Fibroblast of lung (primary cell): ENCODE measurements at regions not wholly inside any gene's neighbourhood (a gene's known extent, or its start where the extent isn't known, plus 50 kb on each side); places are given as distances from the start of the nearest gene placed in this dataset.

ENCODE experiments used
- DNase-seq, 2 donors: peaks; one replicate each; pipeline versions ENCODE4 v3.0.0 to v3.0.0-alpha.2; 2010; ENCODE audit warnings: low read depth in 2 of 2
- H2AFZ ChIP-seq: 2 replicates; pipeline ENCODE4 v1.5.1; 2012; ENCODE audit warnings: low read length, control low read depth, inconsistent platforms
- H3K27ac ChIP-seq: 2 replicates; pipeline ENCODE4 v1.5.1; 2011; ENCODE audit warnings: low read length, control low read depth; ENCODE audit not compliant: insufficient read depth
- H3K27me3 ChIP-seq: 2 replicates; pipeline ENCODE4 v1.5.1; 2011; ENCODE audit warnings: mild to moderate bottlenecking, low read length; ENCODE audit not compliant: control insufficient read depth, insufficient read depth
- H3K36me3 ChIP-seq: 2 replicates; pipeline ENCODE4 v1.5.1; 2011; ENCODE audit warnings: low read length; ENCODE audit not compliant: control insufficient read depth, insufficient read depth
- H3K4me1 ChIP-seq: 2 replicates; pipeline ENCODE4 v1.5.1; 2011; ENCODE audit warnings: low read length; ENCODE audit not compliant: control insufficient read depth, insufficient read depth; ENCODE audit errors: extremely low read depth
- H3K4me2 ChIP-seq: 2 replicates; pipeline ENCODE4 v1.5.1; 2011; ENCODE audit warnings: low read length, control low read depth; ENCODE audit not compliant: insufficient read depth; ENCODE audit errors: extremely low read depth
- H3K4me3 ChIP-seq, 4 experiments: fragments of 200-600 bp in 1 of 4; sonication (generic) in 1 of 4; replicated peaks in 1 of 4; 2 replicates each; pipeline ENCODE4 v1.5.1; 2011 to 2016; ENCODE audit warnings: low read length in 4 of 4, low read depth in 3 of 4, mild to moderate bottlenecking in 3 of 4, control low read depth in 2 of 4, inconsistent platforms in 1 of 4, mixed read lengths in 1 of 4; ENCODE audit not compliant: insufficient read depth in 1 of 4; ENCODE audit errors: control extremely low read depth in 1 of 4
- H3K79me2 ChIP-seq: 2 replicates; pipeline ENCODE4 v1.5.1; 2012; ENCODE audit warnings: mild to moderate bottlenecking, low read length, inconsistent platforms; ENCODE audit not compliant: control insufficient read depth, insufficient read depth
- H3K9ac ChIP-seq: 2 replicates; pipeline ENCODE4 v1.5.1; 2011; ENCODE audit warnings: mild to moderate bottlenecking, low read length, control low read depth; ENCODE audit not compliant: insufficient read depth
- H3K9me3 ChIP-seq: 2 replicates; pipeline ENCODE4 v1.5.1; 2012; ENCODE audit warnings: low read depth, low read length; ENCODE audit not compliant: control insufficient read depth, insufficient read depth
- H4K20me1 ChIP-seq: 2 replicates; pipeline ENCODE4 v1.5.1; 2011; ENCODE audit warnings: low read length; ENCODE audit not compliant: control insufficient read depth, insufficient read depth; ENCODE audit errors: extremely low read depth
- CTCF ChIP-seq, 2 donors: IDR thresholded peaks in 1 of 2; conservative IDR thresholded peaks in 1 of 2; 1 replicate in 1 of 2; 2 replicates in 1 of 2; pipeline ENCODE4 v1.5.1; 2011 to 2012; ENCODE audit warnings: low read length in 2 of 2, control low read depth in 1 of 2, inconsistent platforms in 1 of 2, low read depth in 1 of 2, mild to moderate bottlenecking in 1 of 2
- EZH2 ChIP-seq: IDR thresholded peaks from 2 replicates; pipeline ENCODE4 v1.5.1; 2012; ENCODE audit warnings: low read length, control low read depth, mild to moderate bottlenecking; ENCODE audit errors: missing control alignments

GRCh38 chr10:128738386-128738915 is 612.2 kb upstream of the MKI67 start:
- DNase-seq: no peak
- H3K9me3 ChIP-seq: no peaks in the 10 kb centered on the region
- H3K79me2 ChIP-seq: no peaks in the 10 kb centered on the region
- no peaks in the 10 kb centered on the region for H4K20me1 ChIP-seq
- no peak overlapping the region for H2AFZ ChIP-seq
- no peak for TF ChIP-seq EZH2
- no peak for TF ChIP-seq CTCF (conservative IDR thresholded peaks at IDR 0.05 in 1 of 2, IDR thresholded peaks at IDR 0.05 in 1 of 2; ENCODE audit: low read depth in 1 of 2, low read length in 2 of 2)
- no peak overlapping the region for H3K27ac ChIP-seq
- no peak overlapping the region for H3K4me2 ChIP-seq
- no peaks in the 10 kb centered on the region for H3K27me3 ChIP-seq
- no peaks in the 10 kb centered on the region for H3K36me3 ChIP-seq
- H3K4me1 ChIP-seq: no peaks in the 10 kb centered on the region
- no peak overlapping the region for H3K9ac ChIP-seq
- H3K4me3 ChIP-seq: no peak overlapping the region

- Histone ChIP-seq H3K27ac (no peak overlapping the region), H3K9me3 (no peaks in the 10 kb centered on the region), H3K4me3 (no peak overlapping the region), H4K20me1 (no peaks in the 10 kb centered on the region), H2AFZ (no peak overlapping the region), H3K4me1 (no peaks in the 10 kb centered on the region), H3K36me3 (no peaks in the 10 kb centered on the region), H3K4me2 (no peak overlapping the region), H3K27me3 (no peaks in the 10 kb centered on the region), H3K9ac (no peak overlapping the region), H3K79me2 (no peaks in the 10 kb centered on the region)
- DNase-seq: no peak
- no peak for TF ChIP-seq EZH2
- no peak for TF ChIP-seq CTCF (conservative IDR thresholded peaks at IDR 0.05 in 1 of 2, IDR thresholded peaks at IDR 0.05 in 1 of 2; ENCODE audit: low read depth in 1 of 2, low read length in 2 of 2)
Measured at GRCh38 chr10:128739930-128740329, 613.7 kb upstream of the MKI67 start.

GRCh38 chr10:128741180-128741579 is 615.0 kb upstream of the MKI67 start:
- Histone ChIP-seq H4K20me1 (no peaks in the 10 kb centered on the region), H3K27me3 (no peaks in the 10 kb centered on the region), H3K4me2 (no peak overlapping the region), H3K79me2 (no peaks in the 10 kb centered on the region), H3K4me3 (no peak overlapping the region), H3K9me3 (no peaks in the 10 kb centered on the region), H3K36me3 (no peaks in the 10 kb centered on the region), H3K27ac (no peak overlapping the region), H3K9ac (no peak overlapping the region), H2AFZ (no peak overlapping the region), H3K4me1 (no peaks in the 10 kb centered on the region)
- no peak for DNase-seq
- TF ChIP-seq CTCF (conservative IDR thresholded peaks at IDR 0.05 in 1 of 2, IDR thresholded peaks at IDR 0.05 in 1 of 2; ENCODE audit: low read depth in 1 of 2, low read length in 2 of 2): no peak
- no peak for TF ChIP-seq EZH2
